ENCODE measurements at regions not wholly inside any gene's neighbourhood (a gene's known extent, or its start where the extent isn't known, plus 50 kb on each side); places are given as distances from the start of the nearest gene placed in this dataset.

- TF ChIP-seq CTCF (IDR thresholded peaks at IDR 0.05 in 4 of 5, conservative IDR thresholded peaks at IDR 0.05 in 1 of 5) (no peak), POLR2A (IDR thresholded peaks at IDR 0.05) (no peak)
Measured at GRCh38 chr14:61923348-61923747, 161.1 kb downstream of the SNAPC1 start.
